ENCODE measurements at regions not wholly inside any gene's neighbourhood (a gene's known extent, or its start where the extent isn't known, plus 50 kb on each side); places are given as distances from the start of the nearest gene placed in this dataset.

- TF ChIP-seq, protein P1, sequence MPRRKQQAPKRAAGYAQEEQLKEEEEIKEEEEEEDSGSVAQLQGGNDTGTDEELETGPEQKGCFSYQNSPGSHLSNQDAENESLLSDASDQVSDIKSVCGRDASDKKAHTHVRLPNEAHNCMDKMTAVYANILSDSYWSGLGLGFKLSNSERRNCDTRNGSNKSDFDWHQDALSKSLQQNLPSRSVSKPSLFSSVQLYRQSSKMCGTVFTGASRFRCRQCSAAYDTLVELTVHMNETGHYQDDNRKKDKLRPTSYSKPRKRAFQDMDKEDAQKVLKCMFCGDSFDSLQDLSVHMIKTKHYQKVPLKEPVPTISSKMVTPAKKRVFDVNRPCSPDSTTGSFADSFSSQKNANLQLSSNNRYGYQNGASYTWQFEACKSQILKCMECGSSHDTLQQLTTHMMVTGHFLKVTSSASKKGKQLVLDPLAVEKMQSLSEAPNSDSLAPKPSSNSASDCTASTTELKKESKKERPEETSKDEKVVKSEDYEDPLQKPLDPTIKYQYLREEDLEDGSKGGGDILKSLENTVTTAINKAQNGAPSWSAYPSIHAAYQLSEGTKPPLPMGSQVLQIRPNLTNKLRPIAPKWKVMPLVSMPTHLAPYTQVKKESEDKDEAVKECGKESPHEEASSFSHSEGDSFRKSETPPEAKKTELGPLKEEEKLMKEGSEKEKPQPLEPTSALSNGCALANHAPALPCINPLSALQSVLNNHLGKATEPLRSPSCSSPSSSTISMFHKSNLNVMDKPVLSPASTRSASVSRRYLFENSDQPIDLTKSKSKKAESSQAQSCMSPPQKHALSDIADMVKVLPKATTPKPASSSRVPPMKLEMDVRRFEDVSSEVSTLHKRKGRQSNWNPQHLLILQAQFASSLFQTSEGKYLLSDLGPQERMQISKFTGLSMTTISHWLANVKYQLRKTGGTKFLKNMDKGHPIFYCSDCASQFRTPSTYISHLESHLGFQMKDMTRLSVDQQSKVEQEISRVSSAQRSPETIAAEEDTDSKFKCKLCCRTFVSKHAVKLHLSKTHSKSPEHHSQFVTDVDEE (CRISPR knock-in tag; IDR thresholded peaks at IDR 0.05) = no peak
- TF ChIP-seq ZFP3 (CRISPR knock-in tag; IDR thresholded peaks at IDR 0.05) (no peak), ZNF565 (CRISPR knock-in tag; conservative IDR thresholded peaks at IDR 0.05; ENCODE audit: low read depth) (no peak), ZNF70 (CRISPR knock-in tag; IDR thresholded peaks at IDR 0.05) (no peak), CSRNP3 (CRISPR knock-in tag; IDR thresholded peaks at IDR 0.05) (no peak), CSDC2 (CRISPR knock-in tag; IDR thresholded peaks at IDR 0.05) (no peak), ZC3H10 (CRISPR knock-in tag; IDR thresholded peaks at IDR 0.05) (no peak), ARNTL (CRISPR knock-in tag; IDR thresholded peaks at IDR 0.05; ENCODE audit: borderline replicate concordance, low read depth) (no peak)
These were observed 290.8 kb downstream of the MSX2 start (continued) for GRCh38 chr5:175015028-175015685.

GRCh38 chr5:175013251-175013650 lies 288.9 kb downstream of the MSX2 start:
- no peak for ATAC-seq
- no peak for TF ChIP-seq PPARA (CRISPR knock-in tag; IDR thresholded peaks at IDR 0.05; ENCODE audit: borderline replicate concordance)
- TF ChIP-seq CREB5 (CRISPR knock-in tag; IDR thresholded peaks at IDR 0.05; ENCODE audit: low read depth) = no peak
- TF ChIP-seq ZNF8 (CRISPR knock-in tag; IDR thresholded peaks at IDR 0.05) = no peak
- no peak for TF ChIP-seq ZNF70 (CRISPR knock-in tag; IDR thresholded peaks at IDR 0.05)
- no peak for TF ChIP-seq ISL1 (CRISPR knock-in tag; IDR thresholded peaks at IDR 0.05)
- no peak for TF ChIP-seq ESRRG (CRISPR knock-in tag; IDR thresholded peaks at IDR 0.05)
- no peak for TF ChIP-seq ZNF565 (CRISPR knock-in tag; conservative IDR thresholded peaks at IDR 0.05; ENCODE audit: low read depth)

GRCh38 chr5:175012267-175012666 lies 287.9 kb downstream of the MSX2 start:
- ATAC-seq = no peak

GRCh38 chr5:175003531-175003930 lies 279.1 kb downstream of the MSX2 start:
- no peak for ATAC-seq
- TF ChIP-seq ARNTL (CRISPR knock-in tag; IDR thresholded peaks at IDR 0.05; ENCODE audit: borderline replicate concordance, low read depth) (no peak), CSDC2 (CRISPR knock-in tag; IDR thresholded peaks at IDR 0.05) (no peak), ZFP30 (CRISPR knock-in tag; IDR thresholded peaks at IDR 0.05) (no peak), TCF4 (CRISPR knock-in tag; IDR thresholded peaks at IDR 0.05; ENCODE audit: borderline replicate concordance) (no peak), PATZ1 (CRISPR knock-in tag; IDR thresholded peaks at IDR 0.05; ENCODE audit: borderline replicate concordance) (no peak), ZC3H10 (CRISPR knock-in tag; IDR thresholded peaks at IDR 0.05) (no peak), ZFP3 (CRISPR knock-in tag; IDR thresholded peaks at IDR 0.05) (no peak), RARB (CRISPR knock-in tag; IDR thresholded peaks at IDR 0.05) (no peak), CSRNP3 (CRISPR knock-in tag; IDR thresholded peaks at IDR 0.05) (no peak)
- TF ChIP-seq, protein P1 (CRISPR knock-in tag; IDR thresholded peaks at IDR 0.05) = no peak

More at GRCh38 chr5:175012267-175012666, 287.9 kb downstream of the MSX2 start:
- TF ChIP-seq ZNF70 (CRISPR knock-in tag; IDR thresholded peaks at IDR 0.05) = no peak
- TF ChIP-seq RARB (CRISPR knock-in tag; IDR thresholded peaks at IDR 0.05) = no peak
- no peak for TF ChIP-seq ESRRG (CRISPR knock-in tag; IDR thresholded peaks at IDR 0.05)
- TF ChIP-seq PPARA (CRISPR knock-in tag; IDR thresholded peaks at IDR 0.05; ENCODE audit: borderline replicate concordance) = no peak
- TF ChIP-seq GLIS3 (CRISPR knock-in tag; IDR thresholded peaks at IDR 0.05) = no peak
- no peak for TF ChIP-seq OSR1 (CRISPR knock-in tag; IDR thresholded peaks at IDR 0.05)
- TF ChIP-seq TCF4 (CRISPR knock-in tag; IDR thresholded peaks at IDR 0.05; ENCODE audit: borderline replicate concordance) = no peak
- no peak for TF ChIP-seq TOX (CRISPR knock-in tag; IDR thresholded peaks at IDR 0.05; ENCODE audit: borderline replicate concordance)
